NCI-H1092 treated with DMSO at 0.1 percent for 48 hours (cell line): ENCODE measurements at regions not wholly inside any gene's neighbourhood (a gene's known extent, or its start where the extent isn't known, plus 50 kb on each side); places are given as distances from the start of the nearest gene placed in this dataset.

Source experiments
- DNase-seq: peaks from one replicate; lab custom pipeline; 2025; lab: John Stamatoyannopoulos, UW

GRCh38 chr5:144072518-144072927 is 97.9 kb downstream of the YIPF5 start:
- no peak for DNase-seq

- no peak for DNase-seq
Measured at GRCh38 chr5:144076521-144077083, 93.9 kb downstream of the YIPF5 start.

- no peak for DNase-seq
Measured at GRCh38 chr5:144083185-144083584, 87.3 kb downstream of the YIPF5 start.

GRCh38 chr5:144084971-144085370 is 85.5 kb downstream of the YIPF5 start:
- DNase-seq, result no peak

GRCh38 chr5:144085381-144085780 is 85.1 kb downstream of the YIPF5 start:
- no peak for DNase-seq

- DNase-seq, result no peak
Measured at GRCh38 chr5:144086295-144086694, 84.2 kb downstream of the YIPF5 start.

- DNase-seq, result no peak
Measured at GRCh38 chr5:144087576-144087975, 82.9 kb downstream of the YIPF5 start.

- no peak for DNase-seq
Measured at GRCh38 chr5:144088206-144089064, 82.0 kb downstream of the YIPF5 start.

- no peak for DNase-seq
Measured at GRCh38 chr5:144089401-144090021, 80.9 kb downstream of the YIPF5 start.

GRCh38 chr5:144092508-144092907 is 78.0 kb downstream of the YIPF5 start:
- DNase-seq, result no peak

- DNase-seq, result no peak
Measured at GRCh38 chr5:144093400-144093799, 77.1 kb downstream of the YIPF5 start.

- DNase-seq, result no peak
Measured at GRCh38 chr5:144093868-144094267, 76.6 kb downstream of the YIPF5 start.

GRCh38 chr5:144100702-144101101 is 69.8 kb downstream of the YIPF5 start:
- DNase-seq, result no peak

- no peak for DNase-seq
Measured at GRCh38 chr5:144101616-144102015, 68.8 kb downstream of the YIPF5 start.

- DNase-seq, result no peak
Measured at GRCh38 chr5:144102361-144102760, 68.1 kb downstream of the YIPF5 start.

GRCh38 chr5:144102979-144103378 is 67.5 kb downstream of the YIPF5 start:
- no peak for DNase-seq

GRCh38 chr5:144103611-144104485 is 66.6 kb downstream of the YIPF5 start:
- no peak for DNase-seq

GRCh38 chr5:144105371-144105770 is 65.1 kb downstream of the YIPF5 start:
- DNase-seq, result no peak

- no peak for DNase-seq
Measured at GRCh38 chr5:144108131-144108530, 62.3 kb downstream of the YIPF5 start.
